ENCODE measurements at regions not wholly inside any gene's neighbourhood (a gene's known extent, or its start where the extent isn't known, plus 50 kb on each side); places are given as distances from the start of the nearest gene placed in this dataset.

DNA sequence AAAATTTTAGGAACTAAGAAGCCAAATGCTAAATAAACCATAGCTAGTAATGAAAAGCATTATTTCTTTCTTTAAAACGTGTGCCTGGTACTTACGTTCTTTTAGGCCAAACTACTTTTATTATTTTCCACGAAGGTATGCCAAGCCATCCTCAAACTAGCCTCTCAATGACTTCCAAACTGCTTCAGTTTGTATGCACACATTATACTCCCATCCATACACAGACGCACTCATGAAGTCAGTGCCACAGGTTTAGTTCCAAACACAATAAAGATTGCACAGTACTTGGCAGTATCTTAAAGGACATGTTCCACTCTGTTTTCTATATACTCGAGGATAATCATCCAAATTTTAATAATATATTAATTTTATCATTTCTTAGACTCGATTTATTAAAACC lies 609.2 kb upstream of the ZNF385D start:
- TF ChIP-seq CTCF (IDR thresholded peaks at IDR 0.05), result no peak
- ATAC-seq (ENCODE audit: poor library complexity) (no peak), DNase-seq (no peak)
- Mint-ChIP-seq H3K27me3 (no peaks in the 10 kb centered on the region), H3K27ac (no peak overlapping the region), H3K36me3 (ENCODE audit: low read depth) (no peaks in the 10 kb centered on the region), H3K4me1 (ENCODE audit: low read depth) (no peaks in the 10 kb centered on the region), H3K9me3 (no peaks in the 10 kb centered on the region), H3K4me3 (no peak overlapping the region)
- ChIA-PET POLR2A (no interaction called here), CTCF (no interaction called here)
- Histone ChIP-seq H3K27me3 (ENCODE audit: control insufficient read depth in 1 of 2, insufficient read depth in 2 of 2, low read length in 2 of 2) (no peaks in the 10 kb centered on the region), H3K36me3 (ENCODE audit: insufficient read depth, low read length) (no peaks in the 10 kb centered on the region), H3K27ac (ENCODE audit: low read depth in 1 of 2, low read length in 2 of 2) (no peak overlapping the region), H3K9me3 (ENCODE audit: control insufficient read depth in 1 of 2, insufficient read depth in 1 of 2, low read length in 2 of 2) (no peaks in the 10 kb centered on the region), H3K4me3 (ENCODE audit: low read length) (no peak overlapping the region), H3K4me1 (ENCODE audit: insufficient read depth, low read length) (no peaks in the 10 kb centered on the region)
- intact Hi-C loops (cut with DNase I, micrococcal nuclease), result no loop called here

DNA sequence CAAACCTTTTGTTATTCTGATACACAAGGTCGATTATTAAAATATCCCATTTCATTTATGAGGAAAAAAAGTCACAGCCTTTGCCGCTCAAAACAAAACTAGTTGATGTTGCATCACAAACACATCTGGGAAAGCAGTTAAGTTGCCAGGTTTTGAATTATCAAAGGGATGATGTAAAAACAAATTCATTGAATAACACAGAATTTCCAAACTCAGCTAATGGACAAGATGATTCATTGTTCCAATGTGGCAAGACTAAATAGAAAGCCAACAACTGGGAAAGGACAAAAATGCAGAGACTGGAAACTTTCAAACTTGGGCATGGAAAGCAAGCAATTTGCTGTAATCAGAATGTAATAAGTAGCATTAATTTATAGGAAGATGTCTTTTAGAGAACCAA lies 610.0 kb upstream of the ZNF385D start:
- no peaks in the 10 kb centered on the region for H3K36me3 Mint-ChIP-seq (ENCODE audit: low read depth)
- POLR2A ChIA-PET, result no interaction called here
- H3K27ac Mint-ChIP-seq, result no peak overlapping the region
- no peak overlapping the region for H3K4me3 Mint-ChIP-seq
- no peak for DNase-seq
- Histone ChIP-seq H3K27me3 (ENCODE audit: control insufficient read depth in 1 of 2, insufficient read depth in 2 of 2, low read length in 2 of 2) (no peaks in the 10 kb centered on the region), H3K4me3 (ENCODE audit: low read length) (no peak overlapping the region), H3K36me3 (ENCODE audit: insufficient read depth, low read length) (no peaks in the 10 kb centered on the region), H3K4me1 (ENCODE audit: insufficient read depth, low read length) (no peaks in the 10 kb centered on the region), H3K27ac (ENCODE audit: low read depth in 1 of 2, low read length in 2 of 2) (no peak overlapping the region), H3K9me3 (ENCODE audit: control insufficient read depth in 1 of 2, insufficient read depth in 1 of 2, low read length in 2 of 2) (no peaks in the 10 kb centered on the region)
- intact Hi-C loops (cut with DNase I, micrococcal nuclease), result no loop called here
- CTCF ChIA-PET, result no interaction called here
- H3K4me1 Mint-ChIP-seq (ENCODE audit: low read depth), result no peaks in the 10 kb centered on the region
- peaks cover 2% of the 10 kb centered on the region for H3K9me3 Mint-ChIP-seq
- H3K27me3 Mint-ChIP-seq, result no peaks in the 10 kb centered on the region
- TF ChIP-seq CTCF (IDR thresholded peaks at IDR 0.05), result no peak
- ATAC-seq (ENCODE audit: poor library complexity), result no peak

- H3K27me3 Mint-ChIP-seq, result no peaks in the 10 kb centered on the region
- intact Hi-C loops (cut with DNase I, micrococcal nuclease), result no loop called here
- Histone ChIP-seq H3K9me3 (ENCODE audit: control insufficient read depth in 1 of 2, insufficient read depth in 1 of 2, low read length in 2 of 2) (no peaks in the 10 kb centered on the region), H3K27me3 (ENCODE audit: control insufficient read depth in 1 of 2, insufficient read depth in 2 of 2, low read length in 2 of 2) (no peaks in the 10 kb centered on the region), H3K4me3 (ENCODE audit: low read length) (no peak overlapping the region), H3K36me3 (ENCODE audit: insufficient read depth, low read length) (no peaks in the 10 kb centered on the region), H3K4me1 (ENCODE audit: insufficient read depth, low read length) (no peaks in the 10 kb centered on the region), H3K27ac (ENCODE audit: low read depth in 1 of 2, low read length in 2 of 2) (no peak overlapping the region)
- H3K4me3 Mint-ChIP-seq, result no peak overlapping the region
- H3K36me3 Mint-ChIP-seq (ENCODE audit: low read depth), result no peaks in the 10 kb centered on the region
- H3K27ac Mint-ChIP-seq, result no peak overlapping the region
- no peak for TF ChIP-seq CTCF (IDR thresholded peaks at IDR 0.05)
- DNase-seq (no peak), ATAC-seq (ENCODE audit: poor library complexity) (no peak)
- no peaks in the 10 kb centered on the region for H3K4me1 Mint-ChIP-seq (ENCODE audit: low read depth)
- CTCF ChIA-PET, result no interaction called here
- POLR2A ChIA-PET, result no interaction called here
- peaks cover 2% of the 10 kb centered on the region for H3K9me3 Mint-ChIP-seq
Observed at GRCh38 chr3:22361521-22361920, 610.5 kb upstream of the ZNF385D start.

Measured in CD4-positive, alpha-beta T cell (primary cell).